Neuronal stem cell (in vitro differentiated cells): ENCODE measurements at regions not wholly inside any gene's neighbourhood (a gene's known extent, or its start where the extent isn't known, plus 50 kb on each side); places are given as distances from the start of the nearest gene placed in this dataset.

ENCODE experiments used
- DNase-seq: peaks from one replicate; pipeline ENCODE4 v3.0.0-alpha.2; 2013; ENCODE audit warnings: low spot score
- H2AFZ ChIP-seq: one replicate; pipeline ENCODE4 v1.6.1; 2013; ENCODE audit warnings: mild to moderate bottlenecking, low read length, inconsistent platforms
- H2AK5ac ChIP-seq: 2 replicates; pipeline ENCODE4 v1.6.1; 2013; ENCODE audit warnings: low read depth, mild to moderate bottlenecking, inconsistent platforms, low read length, moderate library complexity, mixed read lengths
- H2BK120ac ChIP-seq: 2 replicates; pipeline ENCODE4 v1.6.1; 2013; ENCODE audit warnings: low read depth, mild to moderate bottlenecking, inconsistent platforms, low read length, moderate library complexity, mixed read lengths
- H2BK12ac ChIP-seq: one replicate; pipeline ENCODE4 v1.6.1; 2013; ENCODE audit warnings: low read length, inconsistent platforms
- H2BK15ac ChIP-seq: 2 replicates; pipeline ENCODE4 v1.6.1; 2013; ENCODE audit warnings: mild to moderate bottlenecking, low read length, inconsistent platforms, mixed read lengths
- H2BK5ac ChIP-seq: one replicate; pipeline ENCODE4 v1.6.1; 2013; ENCODE audit warnings: inconsistent platforms, mild to moderate bottlenecking, low read length, moderate library complexity
- H3K14ac ChIP-seq: one replicate; pipeline ENCODE4 v1.6.1; 2013; ENCODE audit warnings: low read length, inconsistent platforms
- H3K18ac ChIP-seq: 2 replicates; pipeline ENCODE4 v1.6.1; 2013; ENCODE audit warnings: low read length, inconsistent platforms
- H3K23ac ChIP-seq: 2 replicates; pipeline ENCODE4 v1.6.1; 2013; ENCODE audit warnings: low read depth, mild to moderate bottlenecking, mixed read lengths, low read length, inconsistent platforms; ENCODE audit not compliant: poor library complexity
- H3K27ac ChIP-seq: replicated peaks from 3 replicates; pipeline ENCODE4 v1.5.1; 2013; ENCODE audit warnings: low read length, inconsistent platforms
- H3K27me3 ChIP-seq, 3 experiments: 2 replicates each; pipeline ENCODE4 v1.6.1; 2013; ENCODE audit warnings: low read length in 3 of 3, mild to moderate bottlenecking in 2 of 3, inconsistent platforms in 1 of 3, low read depth in 1 of 3, mixed read lengths in 1 of 3, moderate library complexity in 1 of 3; ENCODE audit not compliant: control insufficient read depth in 3 of 3, insufficient read depth in 3 of 3
- H3K36me3 ChIP-seq, 2 donors: replicated peaks in 1 of 2; 2 replicates each; pipeline ENCODE4 v1.6.1; 2013; ENCODE audit warnings: low read length in 2 of 2; ENCODE audit not compliant: control insufficient read depth in 2 of 2, insufficient read depth in 2 of 2
- H3K4ac ChIP-seq: 2 replicates; pipeline ENCODE4 v1.6.1; 2013; ENCODE audit warnings: inconsistent platforms, mild to moderate bottlenecking, low read length, moderate library complexity
- H3K4me1 ChIP-seq, 2 donors: 1 replicate in 1 of 2; 2 replicates in 1 of 2; pipeline ENCODE4 v1.6.1; 2013; ENCODE audit warnings: low read length in 2 of 2, low read depth in 1 of 2; ENCODE audit not compliant: control insufficient read depth in 2 of 2, insufficient read depth in 1 of 2
- H3K4me2 ChIP-seq: one replicate; pipeline ENCODE4 v1.6.1; 2013; ENCODE audit warnings: mild to moderate bottlenecking, low read length, inconsistent platforms; ENCODE audit not compliant: insufficient read depth, poor library complexity, severe bottlenecking
- H3K4me3 ChIP-seq, 2 donors: 2 replicates each; pipeline ENCODE4 v1.5.1; 2013; ENCODE audit warnings: low read length in 2 of 2, mild to moderate bottlenecking in 2 of 2, inconsistent platforms in 1 of 2, moderate library complexity in 1 of 2
- H3K79me1 ChIP-seq: one replicate; pipeline ENCODE4 v1.6.1; 2013; ENCODE audit warnings: low read depth, mild to moderate bottlenecking, inconsistent platforms, low read length, moderate library complexity
- H3K9ac ChIP-seq: one replicate; pipeline ENCODE4 v1.6.1; 2013; ENCODE audit warnings: mild to moderate bottlenecking, low read depth, low read length, inconsistent platforms; ENCODE audit not compliant: poor library complexity
- H3K9me3 ChIP-seq, 2 donors: replicated peaks in 1 of 2; 2 replicates each; pipeline versions ENCODE3 to v1.6.1; 2013; ENCODE audit warnings: low read length in 2 of 2, mild to moderate bottlenecking in 2 of 2, inconsistent platforms in 1 of 2, low read depth in 1 of 2, mixed read lengths in 1 of 2, moderate library complexity in 1 of 2; ENCODE audit not compliant: control insufficient read depth in 2 of 2, insufficient read depth in 1 of 2
- H4K8ac ChIP-seq: one replicate; pipeline ENCODE4 v1.6.1; 2013; ENCODE audit warnings: low read depth, mild to moderate bottlenecking, inconsistent platforms, low read length, moderate library complexity
- H4K91ac ChIP-seq: one replicate; pipeline ENCODE4 v1.6.1; 2013; ENCODE audit warnings: low read length, low read depth, mild to moderate bottlenecking, inconsistent platforms; ENCODE audit not compliant: poor library complexity
- WGBS, 2 donors: extraction: QIAGEN DNeasy Blood & Tissue Kit; methylation state at CpG; one replicate each; pipeline ENCODE4 v1.1.7; 2013; ENCODE audit warnings: missing lambda C conversion rate in 2 of 2, mixed read lengths in 1 of 2; ENCODE audit not compliant: insufficient read length in 2 of 2, insufficient replicate concordance in 1 of 2; ENCODE audit errors: extremely low coverage in 2 of 2; 5-methylcytosine and 5-hydroxymethylcytosine counted together

DNA sequence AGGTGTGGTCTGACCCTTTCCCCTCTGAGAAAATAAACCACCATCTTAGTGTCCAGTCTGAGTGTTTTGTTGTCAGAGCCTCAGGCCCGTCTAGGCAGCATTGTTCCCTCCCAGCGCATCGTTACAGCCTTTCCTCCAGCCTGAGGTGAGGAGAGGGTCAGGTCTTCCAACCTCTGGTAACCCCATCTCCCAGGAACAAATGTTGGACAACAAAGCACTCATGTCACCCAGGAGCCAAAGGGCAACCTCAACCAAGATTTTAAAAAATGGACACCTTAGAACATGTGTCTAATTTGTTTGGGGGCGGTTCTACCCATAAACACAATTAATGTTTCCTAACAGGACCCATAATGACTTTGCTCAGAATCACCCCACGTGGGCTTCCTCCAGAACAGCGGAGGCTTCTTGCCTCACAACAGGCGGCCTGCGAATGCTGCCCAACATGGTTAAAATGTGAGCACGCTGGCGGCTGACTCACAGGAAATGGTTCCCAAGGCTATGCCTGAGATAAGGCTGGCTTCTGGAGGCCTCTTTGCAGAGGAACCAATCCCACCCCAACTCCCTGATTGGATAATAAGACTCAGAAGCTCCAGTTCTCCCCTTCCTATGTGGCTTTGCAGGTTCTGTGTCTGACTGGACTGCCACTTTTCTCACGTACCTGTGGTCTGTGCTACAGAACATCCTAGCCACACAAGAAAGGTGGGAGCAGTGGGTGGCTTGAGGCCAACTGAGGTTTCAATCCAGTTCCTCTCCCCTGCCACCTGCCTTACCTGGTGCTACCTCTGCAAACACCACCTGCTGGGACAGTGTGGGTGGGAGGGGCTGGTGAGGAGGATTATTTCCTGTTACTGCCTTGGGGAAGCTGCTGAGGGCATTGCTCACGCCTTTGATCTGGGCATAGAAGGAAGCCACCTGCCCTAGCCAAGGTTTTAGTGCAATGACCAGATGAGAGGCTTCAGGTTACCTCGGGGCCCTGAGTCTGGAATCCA is 108.8 kb downstream of the B3GNT2 start:
- H3K36me3 ChIP-seq: no peaks in the 10 kb centered on the region
- no peak overlapping the region for H3K14ac ChIP-seq
- H2BK5ac ChIP-seq: no peak overlapping the region
- no peak overlapping the region for H3K9ac ChIP-seq
- H3K79me1 ChIP-seq: no peaks in the 10 kb centered on the region
- H3K4me2 ChIP-seq: no peak overlapping the region
- peaks cover 0 to 16% (median 0%) of the 10 kb centered on the region in 3 experiments for H3K27me3 ChIP-seq
- peaks cover 14 to 23% of the 10 kb centered on the region in 2 donors for H3K4me1 ChIP-seq
- no peak overlapping the region for H4K91ac ChIP-seq
- peak overlapping the region; percentile 74 for H3K18ac ChIP-seq
- no peak overlapping the region for H3K27ac ChIP-seq
- H2AFZ ChIP-seq: peak overlapping the region; percentile 17
- H3K4ac ChIP-seq: no peak overlapping the region
- no peak overlapping the region for H2BK120ac ChIP-seq
- H4K8ac ChIP-seq: peak overlapping the region; percentile 44
- H2AK5ac ChIP-seq: no peak overlapping the region
- no peak overlapping the region for H2BK12ac ChIP-seq
- no peak overlapping the region for H2BK15ac ChIP-seq
- no peak for DNase-seq
- H3K23ac ChIP-seq: no peak overlapping the region
- no peaks in the 10 kb centered on the region for H3K9me3 ChIP-seq
- no CpG with 5 or more reads among the region's 13 CpGs for WGBS, 2 donors
- H3K4me3 ChIP-seq: no peak overlapping the region

DNA sequence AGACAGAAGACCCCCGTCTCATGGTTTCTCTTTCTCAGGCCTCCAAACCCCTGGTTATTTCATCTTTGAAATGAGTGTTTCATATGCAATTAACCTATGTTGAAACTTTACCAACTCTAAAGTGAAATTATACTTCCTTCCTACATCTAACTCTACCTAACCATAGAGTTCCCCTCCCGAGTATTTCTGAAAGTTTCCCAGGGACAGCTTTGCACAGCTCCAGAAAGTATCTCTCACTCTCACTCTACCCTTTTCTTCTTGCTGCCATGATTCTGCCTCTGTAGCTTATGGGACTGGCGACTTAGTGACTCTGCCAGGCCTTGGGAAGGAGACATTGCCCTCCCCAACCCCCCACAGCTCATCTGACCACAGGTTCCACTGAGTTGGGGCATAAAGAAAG is 107.9 kb downstream of the B3GNT2 start:
- H2BK5ac ChIP-seq: no peak overlapping the region
- no peak overlapping the region for H3K23ac ChIP-seq
- no peaks in the 10 kb centered on the region for H3K9me3 ChIP-seq
- no peak overlapping the region for H3K18ac ChIP-seq
- H2AFZ ChIP-seq: no peak overlapping the region
- no peak for DNase-seq
- no CpG with 5 or more reads among the region's 3 CpGs for WGBS, 2 donors
- H2AK5ac ChIP-seq: no peak overlapping the region
- H3K79me1 ChIP-seq: no peaks in the 10 kb centered on the region
- H3K27me3 ChIP-seq: peaks cover 0 to 16% (median 0%) of the 10 kb centered on the region in 3 experiments
- H3K36me3 ChIP-seq: no peaks in the 10 kb centered on the region
- H2BK12ac ChIP-seq: no peak overlapping the region
- no peak overlapping the region for H3K9ac ChIP-seq
- no peak overlapping the region for H3K27ac ChIP-seq
- no peak overlapping the region for H3K14ac ChIP-seq
- H4K91ac ChIP-seq: no peak overlapping the region
- H3K4me2 ChIP-seq: no peak overlapping the region
- H2BK15ac ChIP-seq: no peak overlapping the region
- H2BK120ac ChIP-seq: no peak overlapping the region
- no peak overlapping the region for H4K8ac ChIP-seq
- H3K4me1 ChIP-seq: peaks cover 14 to 23% of the 10 kb centered on the region in 2 donors
- no peak overlapping the region for H3K4me3 ChIP-seq
- no peak overlapping the region for H3K4ac ChIP-seq

DNA sequence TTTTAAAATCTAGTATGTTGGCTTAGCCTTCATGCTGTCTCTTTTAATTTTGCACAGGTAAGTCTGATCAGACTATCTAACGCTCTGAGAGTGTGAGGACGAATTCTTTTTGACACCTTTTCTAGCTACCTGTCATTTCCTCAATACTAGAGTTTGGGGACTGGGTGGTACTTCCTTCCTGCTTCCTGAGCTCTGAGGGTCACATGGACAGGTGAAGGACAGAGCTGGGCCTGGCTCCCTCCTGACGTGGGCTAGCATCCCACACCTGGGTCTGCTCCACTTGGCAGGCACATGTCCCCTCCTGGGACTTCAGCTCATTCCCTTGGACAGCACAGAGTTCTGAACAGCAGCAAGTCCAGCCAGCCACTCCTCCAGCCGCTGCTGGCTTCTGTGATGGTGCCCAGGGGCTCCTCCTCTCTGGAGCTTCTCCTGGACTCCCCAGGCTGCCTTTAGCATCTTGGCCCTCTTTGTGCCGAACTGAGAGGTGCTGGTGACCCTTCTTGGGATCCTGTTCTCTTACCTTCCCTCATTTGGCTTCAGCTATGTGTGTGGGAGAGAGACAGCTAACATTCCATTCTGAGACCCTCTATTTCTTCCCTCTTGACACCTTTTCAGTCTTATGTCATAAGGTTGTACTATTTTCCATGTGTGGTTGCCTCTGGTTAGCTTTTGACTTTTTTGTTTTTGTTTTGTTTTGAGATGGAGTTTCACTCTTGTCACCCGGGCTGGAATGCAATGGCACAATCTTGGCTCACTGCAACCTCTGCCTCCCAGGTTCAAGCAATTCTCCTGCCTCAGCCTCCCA is 106.9 kb downstream of the B3GNT2 start:
- H3K4ac ChIP-seq: no peak overlapping the region
- H2BK5ac ChIP-seq: no peak overlapping the region
- H3K9me3 ChIP-seq: no peaks in the 10 kb centered on the region
- peak overlapping the region; percentile 57 for H2AK5ac ChIP-seq
- H3K27me3 ChIP-seq: peaks cover 0 to 17% (median 0%) of the 10 kb centered on the region in 3 experiments
- no peak overlapping the region for H2BK15ac ChIP-seq
- H3K14ac ChIP-seq: no peak overlapping the region
- peak overlapping the region; percentile 36 for H3K18ac ChIP-seq
- no peak overlapping the region for H4K8ac ChIP-seq
- WGBS, 2 donors: no CpG with 5 or more reads among the region's 6 CpGs
- H3K36me3 ChIP-seq: no peaks in the 10 kb centered on the region
- H4K91ac ChIP-seq: no peak overlapping the region
- H2AFZ ChIP-seq: no peak overlapping the region
- peak overlapping the region; percentile 29 for H3K23ac ChIP-seq
- no peaks in the 10 kb centered on the region for H3K79me1 ChIP-seq
- H3K4me2 ChIP-seq: no peak overlapping the region
- H2BK120ac ChIP-seq: no peak overlapping the region
- no peak for DNase-seq
- H3K4me3 ChIP-seq: no peak overlapping the region
- H3K27ac ChIP-seq: no peak overlapping the region
- H3K9ac ChIP-seq: peak overlapping the region; percentile 51
- peaks cover 14 to 23% of the 10 kb centered on the region in 2 donors for H3K4me1 ChIP-seq
- no peak overlapping the region for H2BK12ac ChIP-seq

DNA sequence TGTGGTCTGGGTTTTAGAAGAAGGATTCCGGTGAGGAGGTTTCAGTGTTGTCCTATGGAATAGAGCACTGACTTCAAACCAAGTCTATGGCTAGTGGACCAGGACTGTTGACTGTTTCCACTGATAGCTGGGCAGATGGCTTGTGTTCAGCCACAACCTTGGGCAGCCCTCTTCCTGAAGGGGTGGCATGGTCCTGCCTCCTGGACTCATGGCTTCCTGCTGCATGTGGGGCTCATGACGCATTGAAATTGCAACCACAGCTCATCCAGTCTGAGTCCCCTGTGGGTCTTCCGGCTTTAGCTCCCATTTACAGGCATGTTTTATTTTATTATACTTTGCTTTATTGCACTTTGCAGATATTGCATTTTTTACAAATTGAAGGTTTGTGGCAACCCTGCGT is 105.0 kb downstream of the B3GNT2 start:
- H3K18ac ChIP-seq: no peak overlapping the region
- no CpG with 5 or more reads among the region's 4 CpGs for WGBS, 2 donors
- H3K27me3 ChIP-seq: peaks cover 0 to 29% (median 0%) of the 10 kb centered on the region in 3 experiments
- H4K91ac ChIP-seq: no peak overlapping the region
- H2BK5ac ChIP-seq: no peak overlapping the region
- H3K4me1 ChIP-seq: peaks cover 7 to 13% of the 10 kb centered on the region in 2 donors
- H3K36me3 ChIP-seq: no peaks in the 10 kb centered on the region
- H3K23ac ChIP-seq: no peak overlapping the region
- no peak overlapping the region for H2AFZ ChIP-seq
- H2BK12ac ChIP-seq: no peak overlapping the region
- no peak overlapping the region for H4K8ac ChIP-seq
- no peak overlapping the region for H3K4ac ChIP-seq
- H3K79me1 ChIP-seq: no peaks in the 10 kb centered on the region
- H2AK5ac ChIP-seq: no peak overlapping the region
- no peak overlapping the region for H2BK120ac ChIP-seq
- H3K4me2 ChIP-seq: no peak overlapping the region
- no peak overlapping the region for H3K14ac ChIP-seq
- H2BK15ac ChIP-seq: no peak overlapping the region
- no peak overlapping the region for H3K9ac ChIP-seq
- H3K27ac ChIP-seq: no peak overlapping the region
- H3K9me3 ChIP-seq: no peaks in the 10 kb centered on the region
- no peak overlapping the region for H3K4me3 ChIP-seq
- DNase-seq: no peak
